ENCODE measurements at regions not wholly inside any gene's neighbourhood (a gene's known extent, or its start where the extent isn't known, plus 50 kb on each side); places are given as distances from the start of the nearest gene placed in this dataset.

GRCh38 chr7:33757050-33757449 is 148.3 kb upstream of the BMPER start:
- Histone ChIP-seq H3K4me2 (ENCODE audit: low read depth, low read length) (no peak overlapping the region), H3K9ac (ENCODE audit: insufficient read depth, low read depth, low read length) (no peak overlapping the region), H3K4me1 (ENCODE audit: insufficient read depth, low read length) (no peaks in the 10 kb centered on the region), H3K79me2 (ENCODE audit: insufficient read depth, low read length) (no peaks in the 10 kb centered on the region), H3K36me3 (replicated peaks in 1 of 2; ENCODE audit: control insufficient read depth in 1 of 2, insufficient read depth in 2 of 2, low read length in 2 of 2) (no peaks in the 10 kb centered on the region), H4K20me1 (ENCODE audit: insufficient read depth, low read length) (no peaks in the 10 kb centered on the region), H3K27me3 (ENCODE audit: control insufficient read depth in 1 of 2, insufficient read depth in 2 of 2, low read length in 2 of 2) (no peaks in the 10 kb centered on the region), H3K27ac (ENCODE audit: extremely low read length, insufficient read depth, low read length) (no peak overlapping the region), H3K9me3 (ENCODE audit: low read length) (no peaks in the 10 kb centered on the region), H3K4me3 (replicated peaks in 1 of 3; ENCODE audit: insufficient read depth in 1 of 3, low read depth in 2 of 3, low read length in 3 of 3) (no peak overlapping the region), H2AFZ (ENCODE audit: low read length) (no peak overlapping the region)
- TF ChIP-seq ZNF20 (CRISPR knock-in tag; IDR thresholded peaks at IDR 0.05) (no peak), ZNF530 (CRISPR knock-in tag; IDR thresholded peaks at IDR 0.05; ENCODE audit: low read depth) (no peak), BRF2 (CRISPR knock-in tag; IDR thresholded peaks at IDR 0.05) (no peak), BRCA1 (CRISPR knock-in tag; IDR thresholded peaks at IDR 0.05) (no peak), ZNF746 (CRISPR knock-in tag; IDR thresholded peaks at IDR 0.05) (no peak), ARNT2 (CRISPR knock-in tag; IDR thresholded peaks at IDR 0.05; ENCODE audit: low read depth) (no peak), ZNF432 (CRISPR knock-in tag; IDR thresholded peaks at IDR 0.05; ENCODE audit: borderline replicate concordance) (no peak), HINFP (CRISPR knock-in tag; IDR thresholded peaks at IDR 0.05; ENCODE audit: low read depth) (no peak), PHF8 (CRISPR knock-in tag; IDR thresholded peaks at IDR 0.05) (no peak), ZNF496 (CRISPR knock-in tag; IDR thresholded peaks at IDR 0.05; ENCODE audit: insufficient replicate concordance) (no peak), KAT7 (CRISPR knock-in tag; IDR thresholded peaks at IDR 0.05; ENCODE audit: borderline replicate concordance) (no peak), ZNF275 (CRISPR knock-in tag; IDR thresholded peaks at IDR 0.05; ENCODE audit: borderline replicate concordance) (no peak), ZSCAN31 (CRISPR knock-in tag; IDR thresholded peaks at IDR 0.05; ENCODE audit: low read depth) (no peak), ZNF274 (CRISPR knock-in tag; IDR thresholded peaks at IDR 0.05) (no peak)
- TF ChIP-seq, protein P1, sequence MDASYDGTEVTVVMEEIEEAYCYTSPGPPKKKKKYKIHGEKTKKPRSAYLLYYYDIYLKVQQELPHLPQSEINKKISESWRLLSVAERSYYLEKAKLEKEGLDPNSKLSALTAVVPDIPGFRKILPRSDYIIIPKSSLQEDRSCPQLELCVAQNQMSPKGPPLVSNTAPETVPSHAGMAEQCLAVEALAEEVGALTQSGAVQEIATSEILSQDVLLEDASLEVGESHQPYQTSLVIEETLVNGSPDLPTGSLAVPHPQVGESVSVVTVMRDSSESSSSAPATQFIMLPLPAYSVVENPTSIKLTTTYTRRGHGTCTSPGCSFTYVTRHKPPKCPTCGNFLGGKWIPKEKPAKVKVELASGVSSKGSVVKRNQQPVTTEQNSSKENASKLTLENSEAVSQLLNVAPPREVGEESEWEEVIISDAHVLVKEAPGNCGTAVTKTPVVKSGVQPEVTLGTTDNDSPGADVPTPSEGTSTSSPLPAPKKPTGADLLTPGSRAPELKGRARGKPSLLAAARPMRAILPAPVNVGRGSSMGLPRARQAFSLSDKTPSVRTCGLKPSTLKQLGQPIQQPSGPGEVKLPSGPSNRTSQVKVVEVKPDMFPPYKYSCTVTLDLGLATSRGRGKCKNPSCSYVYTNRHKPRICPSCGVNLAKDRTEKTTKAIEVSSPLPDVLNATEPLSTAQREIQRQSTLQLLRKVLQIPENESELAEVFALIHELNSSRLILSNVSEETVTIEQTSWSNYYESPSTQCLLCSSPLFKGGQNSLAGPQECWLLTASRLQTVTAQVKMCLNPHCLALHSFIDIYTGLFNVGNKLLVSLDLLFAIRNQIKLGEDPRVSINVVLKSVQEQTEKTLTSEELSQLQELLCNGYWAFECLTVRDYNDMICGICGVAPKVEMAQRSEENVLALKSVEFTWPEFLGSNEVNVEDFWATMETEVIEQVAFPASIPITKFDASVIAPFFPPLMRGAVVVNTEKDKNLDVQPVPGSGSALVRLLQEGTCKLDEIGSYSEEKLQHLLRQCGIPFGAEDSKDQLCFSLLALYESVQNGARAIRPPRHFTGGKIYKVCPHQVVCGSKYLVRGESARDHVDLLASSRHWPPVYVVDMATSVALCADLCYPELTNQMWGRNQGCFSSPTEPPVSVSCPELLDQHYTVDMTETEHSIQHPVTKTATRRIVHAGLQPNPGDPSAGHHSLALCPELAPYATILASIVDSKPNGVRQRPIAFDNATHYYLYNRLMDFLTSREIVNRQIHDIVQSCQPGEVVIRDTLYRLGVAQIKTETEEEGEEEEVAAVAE (CRISPR knock-in tag; IDR thresholded peaks at IDR 0.05; ENCODE audit: borderline replicate concordance), result no peak
- TF ChIP-seq, protein P2, sequence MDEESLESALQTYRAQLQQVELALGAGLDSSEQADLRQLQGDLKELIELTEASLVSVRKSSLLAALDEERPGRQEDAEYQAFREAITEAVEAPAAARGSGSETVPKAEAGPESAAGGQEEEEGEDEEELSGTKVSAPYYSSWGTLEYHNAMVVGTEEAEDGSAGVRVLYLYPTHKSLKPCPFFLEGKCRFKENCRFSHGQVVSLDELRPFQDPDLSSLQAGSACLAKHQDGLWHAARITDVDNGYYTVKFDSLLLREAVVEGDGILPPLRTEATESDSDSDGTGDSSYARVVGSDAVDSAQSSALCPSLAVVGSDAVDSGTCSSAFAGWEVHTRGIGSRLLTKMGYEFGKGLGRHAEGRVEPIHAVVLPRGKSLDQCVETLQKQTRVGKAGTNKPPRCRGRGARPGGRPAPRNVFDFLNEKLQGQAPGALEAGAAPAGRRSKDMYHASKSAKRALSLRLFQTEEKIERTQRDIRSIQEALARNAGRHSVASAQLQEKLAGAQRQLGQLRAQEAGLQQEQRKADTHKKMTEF (CRISPR knock-in tag; IDR thresholded peaks at IDR 0.05), result no peak
- DNase-seq (ENCODE audit: low spot score), result no peak
- FAIRE-seq, result no peak
- intact Hi-C loops (cut with micrococcal nuclease; ENCODE audit: unreplicated experiment) (loop anchor here (2.0 to 5.0 kb wide), 3 partner anchors 138 to 515 kb away; no protein-coding TSS in a partner anchor), in situ Hi-C loops (cut with HindIII; ENCODE audit: extremely low pct_ligation_motif_present, low pct_unique_long_range_greater_than_20kb) (no loop called here)
- POLR2A ChIA-PET, result no interaction called here
- no peak for ATAC-seq
- 44% methylated on average over 7 of the region's 7 CpGs for WGBS (ENCODE audit: low lambda C conversion rate)
- CTCF ChIA-PET (ENCODE audit: low intra/inter-chr PET ratio, low total read pairs), result interaction anchor here (1.3 to 1.8 kb wide), 3 partner anchors 51 to 139 kb away, joined by 3 to 8 read pairs (median 5); no protein-coding TSS in a partner anchor
- no TSS peak for BruUV-seq (replicated peaks)

Data from HepG2 (cell line).